ENCODE measurements at regions not wholly inside any gene's neighbourhood (a gene's known extent, or its start where the extent isn't known, plus 50 kb on each side); places are given as distances from the start of the nearest gene placed in this dataset.
A peak's percentile ranks its signal among the peaks of the same experiment; 100 is the strongest.

- DNase-seq (ENCODE audit: low read depth in 2 of 2), result no peak
- no peak overlapping the region for H3K4me3 ChIP-seq (replicated peaks in 1 of 2; ENCODE audit: low read depth in 2 of 2, low read length in 2 of 2)
- TF ChIP-seq, protein P1, sequence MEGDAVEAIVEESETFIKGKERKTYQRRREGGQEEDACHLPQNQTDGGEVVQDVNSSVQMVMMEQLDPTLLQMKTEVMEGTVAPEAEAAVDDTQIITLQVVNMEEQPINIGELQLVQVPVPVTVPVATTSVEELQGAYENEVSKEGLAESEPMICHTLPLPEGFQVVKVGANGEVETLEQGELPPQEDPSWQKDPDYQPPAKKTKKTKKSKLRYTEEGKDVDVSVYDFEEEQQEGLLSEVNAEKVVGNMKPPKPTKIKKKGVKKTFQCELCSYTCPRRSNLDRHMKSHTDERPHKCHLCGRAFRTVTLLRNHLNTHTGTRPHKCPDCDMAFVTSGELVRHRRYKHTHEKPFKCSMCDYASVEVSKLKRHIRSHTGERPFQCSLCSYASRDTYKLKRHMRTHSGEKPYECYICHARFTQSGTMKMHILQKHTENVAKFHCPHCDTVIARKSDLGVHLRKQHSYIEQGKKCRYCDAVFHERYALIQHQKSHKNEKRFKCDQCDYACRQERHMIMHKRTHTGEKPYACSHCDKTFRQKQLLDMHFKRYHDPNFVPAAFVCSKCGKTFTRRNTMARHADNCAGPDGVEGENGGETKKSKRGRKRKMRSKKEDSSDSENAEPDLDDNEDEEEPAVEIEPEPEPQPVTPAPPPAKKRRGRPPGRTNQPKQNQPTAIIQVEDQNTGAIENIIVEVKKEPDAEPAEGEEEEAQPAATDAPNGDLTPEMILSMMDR (IDR thresholded peaks at IDR 0.05; ENCODE audit: low read depth, low read length), result no peak
These were observed 322.5 kb upstream of the CPXCR1 start for GRCh38 chrX:88424541-88424940.

DNA sequence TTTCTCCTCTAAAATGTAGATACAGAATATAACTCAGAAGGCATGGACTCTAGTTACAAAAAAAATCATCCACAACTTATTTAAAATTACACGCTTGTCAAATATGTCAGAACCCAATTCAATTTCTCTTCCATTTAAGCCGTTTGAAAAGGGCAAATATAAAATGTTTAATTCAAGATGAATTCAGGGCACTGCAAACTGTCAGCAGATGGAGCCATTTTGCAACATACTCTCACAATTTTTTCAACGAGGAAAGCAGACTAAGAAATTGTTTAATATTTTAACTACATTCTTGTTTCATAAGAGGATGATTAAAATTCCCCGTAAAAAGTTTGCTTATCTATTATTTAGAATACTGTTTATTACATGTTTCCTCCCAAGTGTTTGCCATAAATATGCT is 321.3 kb upstream of the CPXCR1 start:
- peak; percentile 4 to 5 for DNase-seq (ENCODE audit: low read depth in 2 of 2)
- no peak overlapping the region for H3K4me3 ChIP-seq (replicated peaks in 1 of 2; ENCODE audit: low read depth in 2 of 2, low read length in 2 of 2)
- TF ChIP-seq, protein P1 (IDR thresholded peaks at IDR 0.05; ENCODE audit: low read depth, low read length), result no peak

GRCh38 chrX:88437563-88437962 is 309.5 kb upstream of the CPXCR1 start:
- DNase-seq (ENCODE audit: low read depth in 2 of 2), result no peak
- TF ChIP-seq, protein P1 (IDR thresholded peaks at IDR 0.05; ENCODE audit: low read depth, low read length), result no peak
- no peak overlapping the region for H3K4me3 ChIP-seq (replicated peaks in 1 of 2; ENCODE audit: low read depth in 2 of 2, low read length in 2 of 2)

DNA sequence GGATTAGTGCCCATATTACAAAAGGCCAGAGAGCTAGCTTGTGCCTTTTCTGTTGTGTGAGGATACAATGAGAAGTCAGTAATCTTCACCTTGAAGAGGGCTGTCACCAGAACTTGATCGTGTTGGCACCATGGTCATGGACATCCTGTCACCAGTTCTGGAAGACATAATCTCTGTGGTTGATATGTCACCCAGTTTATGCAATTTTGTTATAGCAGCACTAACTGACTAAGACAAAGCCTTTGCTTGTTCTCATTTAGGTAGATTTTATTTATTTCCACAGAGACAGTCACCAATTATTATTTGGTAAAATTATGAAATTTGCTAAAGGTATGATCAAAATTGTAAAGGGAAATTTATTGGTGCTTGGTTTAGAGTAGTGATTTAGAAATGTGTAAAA is 308.8 kb upstream of the CPXCR1 start:
- TF ChIP-seq, protein P1 (IDR thresholded peaks at IDR 0.05; ENCODE audit: low read depth, low read length), result no peak
- H3K4me3 ChIP-seq (replicated peaks in 1 of 2; ENCODE audit: low read depth in 2 of 2, low read length in 2 of 2), result no peak overlapping the region
- no peak for DNase-seq (ENCODE audit: low read depth in 2 of 2)

GRCh38 chrX:88439935-88440334 is 307.1 kb upstream of the CPXCR1 start:
- TF ChIP-seq, protein P1 (IDR thresholded peaks at IDR 0.05; ENCODE audit: low read depth, low read length), result no peak
- H3K4me3 ChIP-seq (replicated peaks in 1 of 2; ENCODE audit: low read depth in 2 of 2, low read length in 2 of 2), result no peak overlapping the region
- DNase-seq (ENCODE audit: low read depth in 2 of 2), result no peak
